ENCODE measurements at regions not wholly inside any gene's neighbourhood (a gene's known extent, or its start where the extent isn't known, plus 50 kb on each side); places are given as distances from the start of the nearest gene placed in this dataset.

- Histone ChIP-seq H3K4me3 (replicated peaks in 1 of 3; ENCODE audit: insufficient read depth in 1 of 3, low read depth in 1 of 3, low read length in 3 of 3) (no peak overlapping the region), H3K9me1 (replicated peaks; ENCODE audit: control insufficient read depth, extremely low read depth, insufficient read depth, low read length) (no peaks in the 10 kb centered on the region), H3K9me3 (replicated peaks; ENCODE audit: control insufficient read depth, insufficient read depth, low read length) (no peaks in the 10 kb centered on the region), H3K36me3 (ENCODE audit: control insufficient read depth in 2 of 2, extremely low read depth in 1 of 2, insufficient read depth in 2 of 2, low read length in 2 of 2) (no peaks in the 10 kb centered on the region), H3K4me2 (ENCODE audit: insufficient read depth, low read length) (no peak overlapping the region), H3K27me3 (ENCODE audit: control insufficient read depth in 2 of 2, insufficient read depth in 2 of 2, low read length in 2 of 2) (no peaks in the 10 kb centered on the region), H3K4me1 (ENCODE audit: control insufficient read depth, extremely low read depth, insufficient read depth, low read length) (no peaks in the 10 kb centered on the region), H4K20me1 (replicated peaks; ENCODE audit: control insufficient read depth, extremely low read depth, insufficient read depth, low read length) (no peaks in the 10 kb centered on the region), H3K9ac (replicated peaks; ENCODE audit: extremely low read depth, insufficient read depth, low read length) (no peak overlapping the region), H3K79me2 (ENCODE audit: control insufficient read depth, insufficient read depth, low read length) (no peaks in the 10 kb centered on the region), H3K27ac (ENCODE audit: insufficient read depth, low read depth, low read length) (no peak overlapping the region), H2AFZ (ENCODE audit: low read depth, low read length) (no peak overlapping the region)
- FAIRE-seq, result no peak
- no peak for DNase-seq (ENCODE audit: low read depth, low spot score)
- intact Hi-C loops (cut with micrococcal nuclease), result no loop called here
- ChIA-PET CTCF (no interaction called here), POLR2A (no interaction called here)
- no TSS peak for BruUV-seq (replicated peaks)
- dilution Hi-C loops (cut with MboI; ENCODE audit: extremely low pct_ligation_motif_present, low sequenced_read_pairs), result no loop called here
- TF ChIP-seq EZH2 (IDR thresholded peaks at IDR 0.05; ENCODE audit: borderline replicate concordance, low read depth, low read length, severe bottlenecking) (no peak), CTCF (IDR thresholded peaks at IDR 0.05; ENCODE audit: extremely low read depth in 1 of 2, insufficient read depth in 1 of 2, low read depth in 1 of 2, low read length in 2 of 2) (no peak), FOS (IDR thresholded peaks at IDR 0.05; ENCODE audit: borderline replicate concordance, insufficient read depth, low read length) (no peak), GATA2 (IDR thresholded peaks at IDR 0.05; ENCODE audit: insufficient read depth, insufficient read length, low read depth, low read length) (no peak), JUN (IDR thresholded peaks at IDR 0.05; ENCODE audit: borderline replicate concordance, insufficient read depth, insufficient read length, low read depth) (no peak), POLR2AphosphoS5 (IDR thresholded peaks at IDR 0.05; ENCODE audit: insufficient read depth, low read depth, low read length) (no peak), POLR2A (IDR thresholded peaks at IDR 0.05; ENCODE audit: low read depth, low read length) (no peak), MAX (IDR thresholded peaks at IDR 0.05; ENCODE audit: insufficient read depth, insufficient read length) (no peak), MYC (IDR thresholded peaks at IDR 0.05; ENCODE audit: low read depth, low read length) (no peak)
These were observed 663.9 kb downstream of the POM121L12 start for GRCh38 chr7:53699215-53699837.

All from endothelial cell of umbilical vein (primary cell).